ENCODE measurements at regions not wholly inside any gene's neighbourhood (a gene's known extent, or its start where the extent isn't known, plus 50 kb on each side); places are given as distances from the start of the nearest gene placed in this dataset.

- peak; percentile 69 for DNase-seq
Observed at GRCh38 chr6:110537208-110538123, 61.1 kb upstream of the SLC22A16 start.

- DNase-seq: no peak
Observed at GRCh38 chr6:110534731-110535492, 58.5 kb upstream of the SLC22A16 start.

GRCh38 chr6:110532431-110532830 lies 56.0 kb upstream of the SLC22A16 start:
- DNase-seq: no peak

GRCh38 chr6:110530671-110531070 lies 54.3 kb upstream of the SLC22A16 start:
- DNase-seq: no peak

- DNase-seq: no peak
Observed at GRCh38 chr6:110529907-110530306, 53.5 kb upstream of the SLC22A16 start.

- DNase-seq: no peak
Observed at GRCh38 chr6:110529355-110529754, 52.9 kb upstream of the SLC22A16 start.

- DNase-seq: no peak
Observed at GRCh38 chr6:110528930-110529325, 52.5 kb upstream of the SLC22A16 start.

GRCh38 chr6:110528101-110528929 lies 51.9 kb upstream of the SLC22A16 start:
- DNase-seq: peak; percentile 88

- no peak for DNase-seq
Observed at GRCh38 chr6:110527516-110527915, 51.1 kb upstream of the SLC22A16 start.

GRCh38 chr6:110526726-110527125 lies 50.3 kb upstream of the SLC22A16 start:
- peak; percentile 22 for DNase-seq

Data from OCI-M1 (cell line).